ENCODE measurements at regions not wholly inside any gene's neighbourhood (a gene's known extent, or its start where the extent isn't known, plus 50 kb on each side); places are given as distances from the start of the nearest gene placed in this dataset.

DNA sequence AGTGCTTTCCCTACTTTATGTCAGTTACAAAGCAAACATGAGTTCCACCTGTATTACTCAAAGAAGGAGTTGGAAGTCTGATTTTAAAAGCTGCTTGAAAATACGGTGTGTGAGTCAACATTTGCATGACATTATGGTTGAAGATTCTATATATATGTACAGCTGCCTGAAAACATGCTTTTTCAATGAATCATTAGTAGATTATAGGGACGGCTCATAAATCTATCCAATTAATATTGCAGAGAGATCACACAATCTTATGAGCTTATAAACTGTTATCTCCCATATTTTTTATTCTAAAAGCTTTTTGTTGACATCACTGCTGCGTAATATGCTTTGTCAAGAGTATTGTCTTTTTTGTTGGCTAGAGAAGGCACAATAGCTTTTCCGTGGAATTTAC is 873.8 kb downstream of the SLITRK6 start:
- no peak for DNase-seq (ENCODE audit: low read depth in 3 of 3, low spot score in 2 of 3)

- peak in 2 of 3 donors; percentile 9 to 26 for DNase-seq (ENCODE audit: low read depth in 3 of 3, low spot score in 2 of 3)
These were observed 875.4 kb downstream of the SLITRK6 start for GRCh38 chr13:84923831-84924230.

DNA sequence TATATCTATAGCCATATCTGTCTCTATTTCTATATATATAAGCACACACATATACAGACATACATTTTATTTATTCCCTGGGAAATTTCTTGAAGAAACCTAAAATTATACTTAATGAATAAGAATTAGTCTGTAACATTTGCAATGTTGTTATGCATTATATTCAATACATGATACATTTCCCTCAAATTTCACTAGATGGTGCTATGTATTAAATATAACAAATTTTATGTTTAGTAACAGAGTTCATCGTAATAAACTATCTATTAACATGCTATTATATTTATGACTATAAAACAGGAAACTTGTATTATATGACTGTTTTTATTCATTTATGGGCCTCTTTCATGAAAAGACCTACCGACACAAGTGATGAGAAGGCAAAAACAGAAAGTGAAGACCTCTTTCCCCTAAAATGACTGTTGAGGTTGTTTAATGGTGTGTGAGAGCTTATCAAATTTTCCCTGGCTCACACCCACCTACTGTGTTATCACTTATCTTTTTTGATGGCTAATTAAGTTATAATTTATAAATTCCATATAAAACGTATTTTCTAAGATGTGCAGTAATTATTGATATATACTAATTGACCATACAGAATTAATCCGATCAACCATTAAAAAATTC is 881.9 kb downstream of the SLITRK6 start:
- DNase-seq (ENCODE audit: low read depth in 3 of 3, low spot score in 2 of 3): peak in 2 of 3 donors; percentile 5 to 16

- DNase-seq (ENCODE audit: low read depth in 3 of 3, low spot score in 2 of 3): no peak
These were observed 886.5 kb downstream of the SLITRK6 start for GRCh38 chr13:84912720-84913119.

- DNase-seq (ENCODE audit: low read depth in 3 of 3, low spot score in 2 of 3): no peak
These were observed 888.8 kb downstream of the SLITRK6 start for GRCh38 chr13:84910423-84910822.

GRCh38 chr13:84903391-84903790 is 895.8 kb downstream of the SLITRK6 start:
- DNase-seq (ENCODE audit: low read depth in 3 of 3, low spot score in 2 of 3): no peak

DNA sequence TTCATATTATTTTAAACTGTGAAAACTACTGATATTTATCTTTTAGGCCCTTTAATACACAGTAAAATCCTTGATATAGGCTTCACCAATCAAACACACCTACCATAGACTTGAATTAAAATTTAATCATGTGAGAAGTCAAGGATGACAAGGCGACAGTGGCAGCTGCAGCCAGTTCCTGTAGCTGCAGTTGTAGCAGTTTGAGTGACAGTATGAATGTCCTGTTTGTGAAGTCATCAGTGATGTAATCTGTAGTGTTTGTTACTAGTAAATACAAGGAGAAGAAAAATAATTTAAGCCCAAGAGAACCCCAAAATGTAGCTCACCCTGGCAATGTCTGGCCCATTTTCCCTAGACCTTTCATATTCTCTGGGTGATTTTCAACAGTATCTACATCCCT is 897.0 kb downstream of the SLITRK6 start:
- DNase-seq (ENCODE audit: low read depth in 3 of 3, low spot score in 2 of 3): no peak

DNA sequence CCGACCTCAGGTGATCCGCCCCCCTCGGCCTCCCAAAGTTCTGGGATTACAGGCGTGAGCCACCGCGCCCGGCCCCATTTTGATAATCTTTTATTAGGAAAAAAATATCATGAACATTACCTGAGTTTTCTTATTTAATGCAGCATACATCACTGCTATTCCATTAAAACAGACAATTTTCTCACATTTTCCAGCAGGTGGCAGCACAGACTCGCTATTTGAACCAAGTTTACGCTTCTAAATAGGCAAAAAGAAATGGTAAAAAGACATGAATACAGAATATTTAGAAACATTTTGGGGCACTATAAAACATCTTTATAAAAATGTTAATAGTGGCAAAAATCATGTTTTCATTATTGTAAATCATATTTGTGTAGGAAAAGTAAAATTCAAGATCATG is 903.1 kb downstream of the SLITRK6 start:
- DNase-seq (ENCODE audit: low read depth in 3 of 3, low spot score in 2 of 3): peak; percentile 29 to 59 (median 45)

- no peak for DNase-seq (ENCODE audit: low read depth in 3 of 3, low spot score in 2 of 3)
These were observed 904.5 kb downstream of the SLITRK6 start for GRCh38 chr13:84894749-84895148.

GRCh38 chr13:84885868-84886267 is 913.4 kb downstream of the SLITRK6 start:
- no peak for DNase-seq (ENCODE audit: low read depth in 3 of 3, low spot score in 2 of 3)

GRCh38 chr13:84873951-84874350 is 925.3 kb downstream of the SLITRK6 start:
- DNase-seq (ENCODE audit: low read depth in 3 of 3, low spot score in 2 of 3): no peak

- no peak for DNase-seq (ENCODE audit: low read depth in 3 of 3, low spot score in 2 of 3)
These were observed 929.0 kb downstream of the SLITRK6 start for GRCh38 chr13:84870190-84870589.

GRCh38 chr13:84867246-84867645 is 932.0 kb downstream of the SLITRK6 start:
- no peak for DNase-seq (ENCODE audit: low read depth in 3 of 3, low spot score in 2 of 3)

DNA sequence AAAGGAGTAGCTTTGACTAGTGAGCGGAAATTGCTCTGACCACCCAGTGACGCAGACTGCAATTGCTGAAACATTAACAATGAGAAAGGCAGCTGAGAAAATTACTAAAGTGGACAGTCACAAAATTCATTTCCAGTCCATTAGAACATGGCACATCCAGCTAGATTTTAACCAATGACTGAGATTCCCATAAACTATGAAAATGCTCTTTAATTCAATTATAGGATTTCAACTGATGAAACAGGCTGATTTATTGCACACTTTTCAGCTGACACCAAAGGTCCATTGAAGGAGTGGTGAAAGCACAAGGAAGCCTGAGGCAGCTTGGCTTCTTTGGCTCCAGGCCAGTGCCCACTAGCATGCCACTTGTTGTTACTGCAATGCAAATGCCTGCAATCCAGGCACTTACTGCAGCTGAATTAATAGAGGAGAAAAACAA is 933.4 kb downstream of the SLITRK6 start:
- peak in 1 of 3 donors; percentile 23 for DNase-seq (ENCODE audit: low read depth in 3 of 3, low spot score in 2 of 3)

DNA sequence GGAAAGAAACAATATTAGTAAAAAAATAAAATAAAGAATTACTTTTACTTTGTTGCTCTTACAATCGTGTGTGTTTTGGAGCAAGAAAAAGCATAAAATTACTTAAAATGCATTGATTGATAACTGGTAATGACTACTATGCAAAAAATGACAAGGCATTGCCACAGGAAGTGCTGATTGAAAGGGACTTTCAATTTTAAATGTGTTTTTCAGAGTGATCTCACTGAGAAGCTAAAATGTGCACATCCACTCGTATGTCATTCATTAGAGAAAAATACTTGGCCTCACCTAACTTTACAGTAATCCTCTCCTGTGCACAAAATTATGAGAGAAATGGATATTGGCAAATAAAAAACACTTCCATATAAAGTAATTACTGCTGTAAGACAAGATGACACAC is 934.9 kb downstream of the SLITRK6 start:
- DNase-seq (ENCODE audit: low read depth in 3 of 3, low spot score in 2 of 3): no peak

DNA sequence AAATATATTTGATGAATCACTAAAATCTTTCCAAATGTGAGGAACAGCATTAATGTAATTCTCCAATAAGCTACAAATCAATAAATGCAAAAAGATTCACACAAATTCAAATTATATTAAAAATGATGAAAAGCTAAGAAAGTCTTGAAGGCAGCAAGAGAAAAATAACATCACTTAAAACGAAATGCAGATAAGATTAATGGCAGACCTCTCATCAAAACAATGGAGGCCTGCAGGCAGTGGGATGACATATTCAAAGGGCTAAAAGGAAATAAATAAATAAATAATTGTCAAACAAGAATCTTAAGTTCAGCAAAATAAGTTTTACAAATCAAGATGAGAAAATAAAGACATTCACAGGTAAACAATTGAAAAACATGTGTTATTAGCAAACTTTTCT is 952.1 kb downstream of the SLITRK6 start:
- DNase-seq (ENCODE audit: low read depth in 3 of 3, low spot score in 2 of 3): no peak

DNA sequence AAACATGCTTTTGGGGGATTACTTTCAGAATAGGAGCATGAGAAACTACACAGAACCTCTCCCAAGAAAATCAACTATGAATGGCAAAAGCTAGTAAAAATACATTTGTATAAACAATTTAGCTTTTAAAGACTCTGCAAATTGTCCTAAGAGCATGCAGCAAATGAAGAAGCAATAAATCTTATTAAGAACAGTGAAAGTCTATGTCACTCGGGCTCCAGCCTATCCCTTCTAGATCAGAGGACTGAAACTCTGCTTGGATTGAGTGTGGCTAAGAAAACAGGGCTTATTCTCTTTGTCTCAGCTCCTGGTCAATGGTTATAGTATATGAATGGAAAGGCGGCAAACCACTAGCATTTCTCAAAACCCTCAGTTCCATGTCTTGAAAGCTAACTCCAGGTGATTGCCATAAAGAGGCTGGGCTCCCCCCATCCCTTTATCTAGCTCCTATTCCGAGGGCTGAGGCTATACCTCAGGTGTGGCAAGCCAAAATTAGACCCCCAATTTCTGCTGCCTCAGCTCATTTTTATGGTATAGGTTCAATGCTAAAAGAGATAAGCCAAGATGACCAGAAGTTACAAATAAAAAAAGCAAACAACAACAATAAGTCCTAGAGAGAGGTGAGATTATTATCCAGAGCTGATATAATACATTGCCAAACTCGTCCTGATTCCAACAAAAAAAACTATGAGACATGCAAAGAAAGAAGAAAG is 953.2 kb downstream of the SLITRK6 start:
- DNase-seq (ENCODE audit: low read depth in 3 of 3, low spot score in 2 of 3): no peak

DNA sequence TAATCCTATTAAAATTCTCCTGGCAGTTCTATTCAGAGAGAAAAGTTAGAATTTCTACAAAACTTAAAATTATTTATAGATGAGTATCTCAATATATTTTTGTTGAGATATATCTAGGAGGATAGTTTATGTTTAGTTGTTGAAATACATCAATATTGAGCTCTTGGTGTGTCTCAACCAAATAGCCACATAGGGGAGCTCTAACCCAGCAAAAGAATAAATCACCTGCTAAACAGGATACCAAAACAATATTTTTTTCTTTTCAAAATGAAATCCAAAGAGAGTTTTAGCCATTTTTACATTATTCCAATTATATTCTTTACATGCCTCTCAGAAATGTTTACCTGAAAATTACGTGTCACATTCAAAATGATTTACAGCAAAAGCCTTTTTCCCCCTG is 954.7 kb downstream of the SLITRK6 start:
- DNase-seq (ENCODE audit: low read depth in 3 of 3, low spot score in 2 of 3): no peak

- no peak for DNase-seq (ENCODE audit: low read depth in 3 of 3, low spot score in 2 of 3)
These were observed 955.9 kb downstream of the SLITRK6 start for GRCh38 chr13:84843368-84843767.

DNA sequence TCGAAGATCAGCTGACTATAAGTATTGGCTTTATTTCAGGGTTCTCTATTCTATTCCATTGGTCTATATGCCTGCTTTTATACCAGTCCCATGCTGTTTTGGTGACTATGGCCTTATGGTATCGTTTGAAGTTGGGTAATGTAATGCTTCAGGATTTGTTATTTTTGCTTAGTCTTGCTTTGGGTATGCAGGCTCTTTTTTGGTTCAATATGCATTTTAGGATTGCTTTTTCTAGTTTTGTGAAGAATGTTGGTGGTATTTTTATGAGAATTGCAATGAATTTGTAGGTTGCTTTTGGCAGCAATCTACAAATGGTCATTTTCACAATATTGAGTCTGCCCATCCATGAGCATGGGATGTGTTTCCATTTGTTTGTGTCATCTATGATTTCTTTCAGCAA is 951.9 kb upstream of the SLITRK1 start:
- no peak for DNase-seq (ENCODE audit: low read depth in 3 of 3, low spot score in 2 of 3)

DNA sequence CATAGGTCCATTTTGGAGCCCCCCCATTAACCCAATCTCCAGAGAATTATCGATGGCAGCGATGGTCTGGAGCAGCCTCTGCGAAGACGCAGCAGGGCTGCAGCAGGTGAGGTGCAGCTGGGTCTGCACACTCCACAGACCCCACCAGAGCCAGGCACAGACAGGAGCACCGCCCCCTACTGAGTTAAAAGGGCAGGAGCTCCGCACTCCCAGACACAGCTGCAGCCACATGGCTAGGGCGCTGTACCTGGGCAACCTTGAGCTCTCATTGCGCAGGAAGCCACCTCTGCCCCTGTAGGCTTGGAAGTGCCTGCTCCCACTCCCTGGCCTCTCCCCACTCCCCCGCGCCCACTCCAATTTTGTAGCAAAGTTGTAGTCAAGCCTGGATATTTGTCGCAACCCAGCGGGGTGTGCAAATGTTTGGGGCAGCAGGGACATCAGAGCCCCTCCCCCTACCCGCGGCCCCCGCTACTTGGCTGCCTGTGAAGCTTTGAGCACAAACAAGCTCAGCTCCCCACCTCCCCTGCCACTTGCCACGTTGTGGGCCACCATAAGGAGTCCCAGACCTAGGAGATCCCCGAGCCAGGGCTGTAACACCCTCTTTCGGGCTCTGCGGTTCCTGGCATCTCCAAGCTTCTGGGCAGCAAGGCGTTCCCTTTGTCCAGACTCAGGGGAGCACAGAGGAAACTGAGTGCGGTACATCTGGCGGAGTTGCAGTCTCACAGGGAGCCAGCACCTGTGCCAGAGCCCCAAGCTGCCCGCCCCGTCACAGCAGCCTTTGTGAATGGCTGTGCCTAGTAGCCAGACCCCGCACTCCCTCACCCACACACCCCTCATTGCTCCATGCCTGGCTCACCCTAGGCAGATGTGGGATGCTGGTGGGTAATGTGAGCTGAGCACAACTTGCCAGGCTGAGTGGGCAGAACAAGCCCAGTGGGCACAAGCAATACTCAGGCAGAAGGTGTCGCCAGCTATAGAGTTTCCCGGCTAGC is 949.7 kb upstream of the SLITRK1 start:
- no peak for DNase-seq (ENCODE audit: low read depth in 3 of 3, low spot score in 2 of 3)
